OCI-LY1 (cell line): ENCODE measurements at regions not wholly inside any gene's neighbourhood (a gene's known extent, or its start where the extent isn't known, plus 50 kb on each side); places are given as distances from the start of the nearest gene placed in this dataset.

Experiments used
- CTCF ChIP-seq: fragments of 200-600 bp; sonication (generic), shearing (Covaris generic); IDR thresholded peaks from 2 replicates; pipeline ENCODE4 v1.5.1; 2017; ENCODE audit warnings: mild to moderate bottlenecking, antibody characterized with exemption, low read length, moderate library complexity, mixed read lengths
- EZH2 ChIP-seq: fragments of 200-600 bp; sonication (generic), shearing (Covaris generic); IDR thresholded peaks from 2 replicates; pipeline ENCODE4 v1.8.0; 2017; ENCODE audit warnings: borderline replicate concordance, mixed run types, mild to moderate bottlenecking, antibody characterized with exemption, low read length, moderate library complexity, mixed read lengths

- no peak for TF ChIP-seq CTCF
- no peak for TF ChIP-seq EZH2
These were observed 1002.1 kb downstream of the UQCRFS1 start for GRCh38 chr19:28210886-28211285.
